ENCODE measurements at regions not wholly inside any gene's neighbourhood (a gene's known extent, or its start where the extent isn't known, plus 50 kb on each side); places are given as distances from the start of the nearest gene placed in this dataset.
"Not testable (repeated sequence)": the region's sequence is repeated elsewhere in the genome, so short reads cannot be mapped to it uniquely, and the experiment has no call there.

GRCh38 chrX:6990552-6991193 is 156.8 kb upstream of the STS start:
- H3K9me3 ChIP-seq (ENCODE audit: control extremely low read depth in 1 of 3, control insufficient read depth in 2 of 3, insufficient read depth in 1 of 3, low read length in 2 of 3), result peaks cover 0 to 4% (median 0%) of the 10 kb centered on the region in 3 donors
- TF ChIP-seq EZH2 (IDR thresholded peaks at IDR 0.05; ENCODE audit: borderline replicate concordance, insufficient read depth, low read depth, low read length, poor library complexity, severe bottlenecking), result no peak
- TF ChIP-seq CTCF (IDR thresholded peaks at IDR 0.05), result no peak
- H3K79me2 ChIP-seq (ENCODE audit: control insufficient read depth, insufficient read depth, low read length), result no peaks in the 10 kb centered on the region
- H3K4me1 Mint-ChIP-seq, result no peaks in the 10 kb centered on the region
- no peak overlapping the region for H3K4me2 ChIP-seq (replicated peaks; ENCODE audit: low read depth, low read length, poor library complexity, severe bottlenecking)
- no peaks in the 10 kb centered on the region for H3K27me3 ChIP-seq (replicated peaks in 1 of 4; ENCODE audit: control extremely low read depth in 1 of 4, control insufficient read depth in 3 of 4, insufficient read depth in 4 of 4, low read length in 3 of 4)
- peaks cover 5% of the 10 kb centered on the region for H3K9me3 Mint-ChIP-seq (ENCODE audit: insufficient read depth)
- no peak overlapping the region for H3K4me3 Mint-ChIP-seq
- no peak overlapping the region for H2AFZ ChIP-seq (ENCODE audit: insufficient read depth, low read depth, low read length, poor library complexity, severe bottlenecking)
- CTCF ChIA-PET, result no interaction called here
- H3K27me3 Mint-ChIP-seq, result no peaks in the 10 kb centered on the region
- H4K20me1 ChIP-seq (ENCODE audit: control insufficient read depth, insufficient read depth, low read length, poor library complexity, severe bottlenecking), result no peaks in the 10 kb centered on the region
- no peak overlapping the region for H3K4me3 ChIP-seq (ENCODE audit: control extremely low read depth in 1 of 5, extremely low read depth in 1 of 5, insufficient read depth in 1 of 5, low read depth in 2 of 5, low read length in 4 of 5)
- WGBS (ENCODE audit: insufficient coverage), result 88% methylated on average over 5 of the region's 10 CpGs
- POLR2A ChIA-PET, result no interaction called here
- intact Hi-C loops (cut with micrococcal nuclease), result no loop called here
- H3K4me1 ChIP-seq (ENCODE audit: control insufficient read depth in 2 of 2, insufficient read depth in 2 of 2, low read length in 2 of 2), result no peaks in the 10 kb centered on the region
- H3K9ac ChIP-seq (ENCODE audit: low read length), result no peak overlapping the region
- no peaks in the 10 kb centered on the region for H3K36me3 ChIP-seq (replicated peaks in 1 of 2; ENCODE audit: control extremely low read depth in 1 of 2, control insufficient read depth in 1 of 2, extremely low read depth in 1 of 2, insufficient read depth in 2 of 2, low read length in 1 of 2)
- H3K27ac ChIP-seq (ENCODE audit: low read length in 2 of 2), result no peak overlapping the region
- ATAC-seq (ENCODE audit: low read depth) (no peak), DNase-seq (no peak)
- H3K27ac Mint-ChIP-seq, result no peak overlapping the region

GRCh38 chrX:6989858-6990257 is 157.7 kb upstream of the STS start:
- no peaks in the 10 kb centered on the region for H4K20me1 ChIP-seq (ENCODE audit: control insufficient read depth, insufficient read depth, low read length, poor library complexity, severe bottlenecking)
- H3K4me3 Mint-ChIP-seq, result no peak overlapping the region
- no peaks in the 10 kb centered on the region for H3K27me3 ChIP-seq (replicated peaks in 1 of 4; ENCODE audit: control extremely low read depth in 1 of 4, control insufficient read depth in 3 of 4, insufficient read depth in 4 of 4, low read length in 3 of 4)
- WGBS (ENCODE audit: insufficient coverage), result 90% methylated on average over 4 of the region's 6 CpGs
- no peak overlapping the region for H3K9ac ChIP-seq (ENCODE audit: low read length)
- peaks cover 0 to 4% (median 0%) of the 10 kb centered on the region in 3 donors for H3K9me3 ChIP-seq (ENCODE audit: control extremely low read depth in 1 of 3, control insufficient read depth in 2 of 3, insufficient read depth in 1 of 3, low read length in 2 of 3)
- no peaks in the 10 kb centered on the region for H3K27me3 Mint-ChIP-seq
- H3K4me1 ChIP-seq (ENCODE audit: control insufficient read depth in 2 of 2, insufficient read depth in 2 of 2, low read length in 2 of 2), result no peaks in the 10 kb centered on the region
- CTCF ChIA-PET, result no interaction called here
- no peak overlapping the region for H3K4me3 ChIP-seq (ENCODE audit: control extremely low read depth in 1 of 5, extremely low read depth in 1 of 5, insufficient read depth in 1 of 5, low read depth in 2 of 5, low read length in 4 of 5)
- DNase-seq (no peak), ATAC-seq (ENCODE audit: low read depth) (no peak)
- no peak overlapping the region for H2AFZ ChIP-seq (ENCODE audit: insufficient read depth, low read depth, low read length, poor library complexity, severe bottlenecking)
- intact Hi-C loops (cut with micrococcal nuclease), result no loop called here
- H3K79me2 ChIP-seq (ENCODE audit: control insufficient read depth, insufficient read depth, low read length), result no peaks in the 10 kb centered on the region
- no peak overlapping the region for H3K4me2 ChIP-seq (replicated peaks; ENCODE audit: low read depth, low read length, poor library complexity, severe bottlenecking)
- no peak overlapping the region for H3K27ac ChIP-seq (ENCODE audit: low read length in 2 of 2)
- no peak overlapping the region for H3K27ac Mint-ChIP-seq
- H3K36me3 ChIP-seq (replicated peaks in 1 of 2; ENCODE audit: control extremely low read depth in 1 of 2, control insufficient read depth in 1 of 2, extremely low read depth in 1 of 2, insufficient read depth in 2 of 2, low read length in 1 of 2), result no peaks in the 10 kb centered on the region
- TF ChIP-seq CTCF (IDR thresholded peaks at IDR 0.05) (no peak), EZH2 (IDR thresholded peaks at IDR 0.05; ENCODE audit: borderline replicate concordance, insufficient read depth, low read depth, low read length, poor library complexity, severe bottlenecking) (no peak)
- POLR2A ChIA-PET, result no interaction called here
- H3K4me1 Mint-ChIP-seq, result no peaks in the 10 kb centered on the region
- peaks cover 5% of the 10 kb centered on the region for H3K9me3 Mint-ChIP-seq (ENCODE audit: insufficient read depth)

GRCh38 chrX:6988694-6989093 is 158.8 kb upstream of the STS start:
- CTCF ChIA-PET, H3K27ac Mint-ChIP-seq: not testable (repeated sequence)

More at GRCh38 chrX:6988694-6989093, 158.8 kb upstream of the STS start:
- intact Hi-C loops (cut with micrococcal nuclease); H2AFZ ChIP-seq (ENCODE audit: insufficient read depth, low read depth, low read length, poor library complexity, severe bottlenecking); H3K4me2 ChIP-seq (replicated peaks; ENCODE audit: low read depth, low read length, poor library complexity, severe bottlenecking); H3K4me3 Mint-ChIP-seq; H3K4me1 ChIP-seq (ENCODE audit: control insufficient read depth in 2 of 2, insufficient read depth in 2 of 2, low read length in 2 of 2); H3K36me3 ChIP-seq (replicated peaks in 1 of 2; ENCODE audit: control extremely low read depth in 1 of 2, control insufficient read depth in 1 of 2, extremely low read depth in 1 of 2, insufficient read depth in 2 of 2, low read length in 1 of 2); H3K9me3 ChIP-seq (ENCODE audit: control extremely low read depth in 1 of 3, control insufficient read depth in 2 of 3, insufficient read depth in 1 of 3, low read length in 2 of 3); H3K27me3 Mint-ChIP-seq; H3K27ac ChIP-seq (ENCODE audit: low read length in 2 of 2); H3K9ac ChIP-seq (ENCODE audit: low read length); H3K79me2 ChIP-seq (ENCODE audit: control insufficient read depth, insufficient read depth, low read length); POLR2A ChIA-PET; H3K9me3 Mint-ChIP-seq (ENCODE audit: insufficient read depth); H3K4me3 ChIP-seq (ENCODE audit: control extremely low read depth in 1 of 5, extremely low read depth in 1 of 5, insufficient read depth in 1 of 5, low read depth in 2 of 5, low read length in 4 of 5); H3K4me1 Mint-ChIP-seq; ATAC-seq (ENCODE audit: low read depth); H4K20me1 ChIP-seq (ENCODE audit: control insufficient read depth, insufficient read depth, low read length, poor library complexity, severe bottlenecking); H3K27me3 ChIP-seq (replicated peaks in 1 of 4; ENCODE audit: control extremely low read depth in 1 of 4, control insufficient read depth in 3 of 4, insufficient read depth in 4 of 4, low read length in 3 of 4); DNase-seq: not testable (repeated sequence)
- WGBS (ENCODE audit: insufficient coverage), result 100% methylated on average over 1 of the region's 2 CpGs

Measured in B cell (primary cell).